ENCODE measurements at regions not wholly inside any gene's neighbourhood (a gene's known extent, or its start where the extent isn't known, plus 50 kb on each side); places are given as distances from the start of the nearest gene placed in this dataset.
"Not testable (repeated sequence)": the region's sequence is repeated elsewhere in the genome, so short reads cannot be mapped to it uniquely, and the experiment has no call there.

- Histone ChIP-seq H3K27me3 (no peaks in the 10 kb centered on the region), H3K36me3 (no peaks in the 10 kb centered on the region), H3K4me1 (peaks cover 0 to 7% (median 0%) of the 10 kb centered on the region in 3 donors), H3K27ac (no peak overlapping the region), H3K4me3 (no peak overlapping the region), H3K9me3 (no peaks in the 10 kb centered on the region)
- 56 to 75% methylated on average over 1 of the region's 1 CpG for WGBS, 2 donors (ENCODE audit: low coverage in 1 of 2)
- ATAC-seq, result no peak
- TF ChIP-seq POLR2A (IDR thresholded peaks at IDR 0.05) (no peak), POLR2AphosphoS5 (IDR thresholded peaks at IDR 0.05) (no peak)
Measured at GRCh38 chr3:159748425-159748824, 240.2 kb upstream of the IL12A start.

- TF ChIP-seq CTCF (IDR thresholded peaks at IDR 0.05), result no peak
- no peak for TF ChIP-seq EP300 (IDR thresholded peaks at IDR 0.05)
- no peak for TF ChIP-seq POLR2A (IDR thresholded peaks at IDR 0.05)
- no peak for TF ChIP-seq POLR2AphosphoS5 (IDR thresholded peaks at IDR 0.05)
- Histone ChIP-seq H3K27ac (no peak overlapping the region), H3K4me3 (no peak overlapping the region), H3K9me3 (no peaks in the 10 kb centered on the region), H3K36me3 (no peaks in the 10 kb centered on the region), H3K27me3 (no peaks in the 10 kb centered on the region), H3K4me1 (peaks cover 0 to 7% (median 0%) of the 10 kb centered on the region in 3 donors)
- ATAC-seq, result no peak
- WGBS, 2 donors (ENCODE audit: low coverage in 1 of 2), result 87 to 95% methylated on average over 4 of the region's 4 CpGs
Measured at GRCh38 chr3:159749406-159749805, 239.2 kb upstream of the IL12A start.

- no peaks in the 10 kb centered on the region for H3K9me3 ChIP-seq
- no peak overlapping the region for H3K4me3 ChIP-seq
- H3K27me3 ChIP-seq, result no peaks in the 10 kb centered on the region
- H3K27ac ChIP-seq, result no peak overlapping the region
- H3K4me1 ChIP-seq, result peaks cover 0 to 7% (median 0%) of the 10 kb centered on the region in 3 donors
- TF ChIP-seq POLR2A (IDR thresholded peaks at IDR 0.05) (no peak), CTCF (IDR thresholded peaks at IDR 0.05) (no peak), POLR2AphosphoS5 (IDR thresholded peaks at IDR 0.05) (no peak), EP300 (IDR thresholded peaks at IDR 0.05) (no peak)
- ATAC-seq, result no peak
- no peaks in the 10 kb centered on the region for H3K36me3 ChIP-seq
Measured at GRCh38 chr3:159751146-159751545, 237.5 kb upstream of the IL12A start.

GRCh38 chr3:159751752-159752151 lies 236.9 kb upstream of the IL12A start:
- Histone ChIP-seq H3K4me1 (peaks cover 0 to 7% (median 0%) of the 10 kb centered on the region in 3 donors), H3K36me3 (no peaks in the 10 kb centered on the region), H3K27me3 (no peaks in the 10 kb centered on the region), H3K9me3 (no peaks in the 10 kb centered on the region), H3K27ac (no peak overlapping the region), H3K4me3 (no peak overlapping the region)
- ATAC-seq, result no peak
- TF ChIP-seq EP300 (IDR thresholded peaks at IDR 0.05) (no peak), POLR2AphosphoS5 (IDR thresholded peaks at IDR 0.05) (no peak), CTCF (IDR thresholded peaks at IDR 0.05) (no peak), POLR2A (IDR thresholded peaks at IDR 0.05) (no peak)
- 76 to 100% methylated on average over 1 to 2 of the region's 5 CpGs for WGBS, 2 donors (ENCODE audit: low coverage in 1 of 2)

- H3K4me1 ChIP-seq, result peaks cover under 1 to 16% (median 2%) of the 10 kb centered on the region in 3 donors
- 70 to 88% methylated on average over 3 to 5 of the region's 5 CpGs for WGBS, 2 donors (ENCODE audit: low coverage in 1 of 2)
- not testable (repeated sequence) for H3K27ac ChIP-seq, ATAC-seq, H3K36me3 ChIP-seq, H3K27me3 ChIP-seq, H3K9me3 ChIP-seq, H3K4me3 ChIP-seq
Measured at GRCh38 chr3:159756279-159757207, 232.1 kb upstream of the IL12A start.

Measured in gastroesophageal sphincter (tissue), 4 donors.